Gastrocnemius medialis (tissue), 4 donors: ENCODE measurements at regions not wholly inside any gene's neighbourhood (a gene's known extent, or its start where the extent isn't known, plus 50 kb on each side); places are given as distances from the start of the nearest gene placed in this dataset.

Experiments used
- POLR2A ChIP-seq, 2 donors: fragments of 450-650 bp; IDR thresholded peaks; one replicate each; pipeline ENCODE4 v1.6.1; 2017; ENCODE audit warnings: antibody characterized with exemption in 2 of 2, mild to moderate bottlenecking in 2 of 2, moderate library complexity in 2 of 2
- TF ChIP-seq, protein P1 (sequence below), 5 experiments: fragments of 450-650 bp in 3 of 5; fragments of 200-600 bp in 2 of 5; sonication (generic) in 2 of 5; IDR thresholded peaks in 4 of 5; conservative IDR thresholded peaks in 1 of 5; 1 replicate in 4 of 5; 2 replicates in 1 of 5; pipeline ENCODE4 v1.5.1; 2016 to 2019; ENCODE audit warnings: antibody characterized with exemption in 5 of 5, mild to moderate bottlenecking in 3 of 5, moderate library complexity in 3 of 5

DNA sequence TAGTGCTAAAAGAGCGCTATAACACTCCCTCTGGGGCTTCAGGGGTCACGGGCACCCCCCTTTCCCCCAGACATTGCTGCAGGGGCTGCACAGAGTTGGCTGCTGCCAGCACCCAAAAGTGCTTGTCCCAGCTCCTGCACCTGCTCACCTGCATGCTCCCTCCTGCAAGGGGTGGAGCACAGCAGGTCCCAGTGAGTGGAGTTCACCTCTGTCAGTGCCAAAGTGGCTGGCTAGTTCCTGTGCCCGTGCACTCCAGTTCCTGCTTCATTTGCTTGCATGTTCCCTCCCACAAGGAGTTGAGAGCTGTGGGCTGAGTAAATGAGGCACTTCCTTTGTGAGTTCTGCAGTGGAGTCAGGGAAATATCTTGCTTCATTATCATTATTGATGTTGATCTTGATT is 476.9 kb downstream of the SQOR start:
- TF ChIP-seq, protein P1, sequence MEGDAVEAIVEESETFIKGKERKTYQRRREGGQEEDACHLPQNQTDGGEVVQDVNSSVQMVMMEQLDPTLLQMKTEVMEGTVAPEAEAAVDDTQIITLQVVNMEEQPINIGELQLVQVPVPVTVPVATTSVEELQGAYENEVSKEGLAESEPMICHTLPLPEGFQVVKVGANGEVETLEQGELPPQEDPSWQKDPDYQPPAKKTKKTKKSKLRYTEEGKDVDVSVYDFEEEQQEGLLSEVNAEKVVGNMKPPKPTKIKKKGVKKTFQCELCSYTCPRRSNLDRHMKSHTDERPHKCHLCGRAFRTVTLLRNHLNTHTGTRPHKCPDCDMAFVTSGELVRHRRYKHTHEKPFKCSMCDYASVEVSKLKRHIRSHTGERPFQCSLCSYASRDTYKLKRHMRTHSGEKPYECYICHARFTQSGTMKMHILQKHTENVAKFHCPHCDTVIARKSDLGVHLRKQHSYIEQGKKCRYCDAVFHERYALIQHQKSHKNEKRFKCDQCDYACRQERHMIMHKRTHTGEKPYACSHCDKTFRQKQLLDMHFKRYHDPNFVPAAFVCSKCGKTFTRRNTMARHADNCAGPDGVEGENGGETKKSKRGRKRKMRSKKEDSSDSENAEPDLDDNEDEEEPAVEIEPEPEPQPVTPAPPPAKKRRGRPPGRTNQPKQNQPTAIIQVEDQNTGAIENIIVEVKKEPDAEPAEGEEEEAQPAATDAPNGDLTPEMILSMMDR (IDR thresholded peaks at IDR 0.05 in 4 of 5, conservative IDR thresholded peaks at IDR 0.05 in 1 of 5): no peak
- TF ChIP-seq POLR2A (IDR thresholded peaks at IDR 0.05): no peak
